Stomach (tissue), 4 donors: ENCODE measurements at regions not wholly inside any gene's neighbourhood (a gene's known extent, or its start where the extent isn't known, plus 50 kb on each side); places are given as distances from the start of the nearest gene placed in this dataset.

Source experiments
- EP300 ChIP-seq: sonication (generic); formaldehyde crosslinking; IDR thresholded peaks from one replicate; pipeline ENCODE4 v1.6.1; 2017; ENCODE audit warnings: antibody characterized with exemption
- POLR2A ChIP-seq, 4 donors: fragments of 450-650 bp; IDR thresholded peaks; one replicate each; pipeline ENCODE4 v1.6.1; 2016; ENCODE audit warnings: antibody characterized with exemption in 4 of 4, control low read depth in 2 of 4, mild to moderate bottlenecking in 1 of 4, moderate library complexity in 1 of 4
- POLR2AphosphoS5 ChIP-seq, 3 donors: sonication (generic); formaldehyde crosslinking; IDR thresholded peaks; one replicate each; pipeline ENCODE4 v1.6.1; 2016; ENCODE audit warnings: antibody characterized with exemption in 3 of 3
- TF ChIP-seq, protein P1 (sequence below), 7 experiments: fragments of 450-650 bp in 4 of 7; fragments of 200-600 bp in 3 of 7; sonication (generic) in 3 of 7; IDR thresholded peaks; one replicate each; pipeline ENCODE4 v1.5.1; 2016 to 2019; ENCODE audit warnings: antibody characterized with exemption in 7 of 7, control low read depth in 2 of 7, mild to moderate bottlenecking in 1 of 7

DNA sequence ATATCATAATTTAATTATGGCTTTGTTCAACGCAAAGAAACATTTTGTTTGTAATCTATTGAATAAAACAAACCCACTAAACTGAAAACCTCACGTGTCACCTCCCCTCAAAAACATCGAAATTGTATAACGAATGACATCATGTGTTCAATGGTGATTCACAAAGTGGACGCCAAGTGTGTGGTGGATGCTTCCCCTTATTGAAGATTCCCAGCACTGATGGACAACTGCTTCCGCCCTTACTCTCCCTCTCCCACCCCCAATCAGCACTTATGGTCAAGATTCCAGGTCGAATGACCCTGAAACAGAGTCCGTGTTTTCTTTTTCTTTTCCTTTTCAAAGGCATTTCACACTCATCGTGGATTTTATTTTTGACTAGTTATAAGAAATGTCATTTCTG lies 383.0 kb upstream of the SMIM21 start:
- TF ChIP-seq POLR2A (IDR thresholded peaks at IDR 0.05) (no peak), POLR2AphosphoS5 (IDR thresholded peaks at IDR 0.05) (no peak), EP300 (no peak)
- TF ChIP-seq, protein P1, sequence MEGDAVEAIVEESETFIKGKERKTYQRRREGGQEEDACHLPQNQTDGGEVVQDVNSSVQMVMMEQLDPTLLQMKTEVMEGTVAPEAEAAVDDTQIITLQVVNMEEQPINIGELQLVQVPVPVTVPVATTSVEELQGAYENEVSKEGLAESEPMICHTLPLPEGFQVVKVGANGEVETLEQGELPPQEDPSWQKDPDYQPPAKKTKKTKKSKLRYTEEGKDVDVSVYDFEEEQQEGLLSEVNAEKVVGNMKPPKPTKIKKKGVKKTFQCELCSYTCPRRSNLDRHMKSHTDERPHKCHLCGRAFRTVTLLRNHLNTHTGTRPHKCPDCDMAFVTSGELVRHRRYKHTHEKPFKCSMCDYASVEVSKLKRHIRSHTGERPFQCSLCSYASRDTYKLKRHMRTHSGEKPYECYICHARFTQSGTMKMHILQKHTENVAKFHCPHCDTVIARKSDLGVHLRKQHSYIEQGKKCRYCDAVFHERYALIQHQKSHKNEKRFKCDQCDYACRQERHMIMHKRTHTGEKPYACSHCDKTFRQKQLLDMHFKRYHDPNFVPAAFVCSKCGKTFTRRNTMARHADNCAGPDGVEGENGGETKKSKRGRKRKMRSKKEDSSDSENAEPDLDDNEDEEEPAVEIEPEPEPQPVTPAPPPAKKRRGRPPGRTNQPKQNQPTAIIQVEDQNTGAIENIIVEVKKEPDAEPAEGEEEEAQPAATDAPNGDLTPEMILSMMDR (IDR thresholded peaks at IDR 0.05): no peak
